Mesenteric fat pad (tissue), 1 donor: ENCODE measurements at regions not wholly inside any gene's neighbourhood (a gene's known extent, or its start where the extent isn't known, plus 50 kb on each side); places are given as distances from the start of the nearest gene placed in this dataset.
"Not testable (repeated sequence)": the region's sequence is repeated elsewhere in the genome, so short reads cannot be mapped to it uniquely, and the experiment has no call there.

Experiments
- DNase-seq: peaks from one replicate; pipeline ENCODE4 v3.0.0-alpha.2; 2020; ENCODE audit warnings: low spot score
- donor health status: DM: yes; HTN: yes; CAD: no.

- DNase-seq, result not testable (repeated sequence)
Measured at GRCh38 chr2:87406406-87407175, 341.3 kb upstream of the PLGLB2 start.

GRCh38 chr2:87409601-87410000, 338.3 kb upstream of the PLGLB2 start:
- DNase-seq, result not testable (repeated sequence)

DNA sequence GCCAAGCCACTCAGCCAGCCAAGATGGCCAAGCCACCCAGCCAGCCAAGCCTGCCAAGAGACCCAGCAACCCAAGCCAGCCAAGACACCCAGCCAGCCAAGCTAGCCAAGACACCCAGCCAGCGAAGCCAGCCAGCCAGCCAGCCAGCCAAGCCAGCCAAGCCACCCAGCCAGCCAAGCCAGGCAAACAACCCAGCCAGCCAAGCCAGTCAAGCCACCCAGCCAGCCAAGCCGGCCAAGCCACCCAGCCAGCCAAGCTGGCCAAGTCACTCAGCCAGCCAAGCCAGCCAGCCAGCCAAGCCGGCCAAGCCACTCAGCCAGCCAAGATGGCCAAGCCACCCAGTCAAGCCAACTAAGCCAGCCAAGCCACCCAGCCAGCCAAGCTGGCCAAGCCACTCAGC, 337.5 kb upstream of the PLGLB2 start:
- not testable (repeated sequence) for DNase-seq

- DNase-seq, result not testable (repeated sequence)
Measured at GRCh38 chr2:87412036-87412820, 335.7 kb upstream of the PLGLB2 start.

DNA sequence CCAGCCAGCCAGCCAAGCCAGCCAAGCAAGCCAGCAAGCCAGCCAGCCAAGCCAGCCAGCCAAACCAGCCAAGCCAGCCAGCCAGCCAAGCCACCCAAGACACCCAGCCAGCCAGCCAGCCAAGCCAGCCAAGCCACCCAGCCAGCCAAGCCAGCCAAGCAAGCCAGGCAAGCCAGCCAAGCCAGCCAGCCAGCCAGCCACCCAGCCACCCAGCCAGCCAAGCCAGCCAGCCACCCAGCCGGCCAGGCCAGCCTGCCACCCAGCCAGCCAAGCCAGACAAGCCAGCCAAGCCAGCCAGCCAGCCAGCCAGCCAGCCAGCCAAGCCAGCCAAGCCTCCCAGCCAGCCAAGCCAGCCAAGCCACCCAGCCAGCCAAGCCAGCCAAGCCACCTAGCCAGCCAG, 333.6 kb upstream of the PLGLB2 start:
- DNase-seq, result not testable (repeated sequence)

GRCh38 chr2:87414795-87415570, 332.9 kb upstream of the PLGLB2 start:
- DNase-seq, result not testable (repeated sequence)

GRCh38 chr2:87415586-87416265, 332.2 kb upstream of the PLGLB2 start:
- DNase-seq, result not testable (repeated sequence)

- peak; percentile 89 for DNase-seq
Measured at GRCh38 chr2:87416266-87416592, 331.7 kb upstream of the PLGLB2 start.

GRCh38 chr2:87417147-87417546, 330.7 kb upstream of the PLGLB2 start:
- not testable (repeated sequence) for DNase-seq

DNA sequence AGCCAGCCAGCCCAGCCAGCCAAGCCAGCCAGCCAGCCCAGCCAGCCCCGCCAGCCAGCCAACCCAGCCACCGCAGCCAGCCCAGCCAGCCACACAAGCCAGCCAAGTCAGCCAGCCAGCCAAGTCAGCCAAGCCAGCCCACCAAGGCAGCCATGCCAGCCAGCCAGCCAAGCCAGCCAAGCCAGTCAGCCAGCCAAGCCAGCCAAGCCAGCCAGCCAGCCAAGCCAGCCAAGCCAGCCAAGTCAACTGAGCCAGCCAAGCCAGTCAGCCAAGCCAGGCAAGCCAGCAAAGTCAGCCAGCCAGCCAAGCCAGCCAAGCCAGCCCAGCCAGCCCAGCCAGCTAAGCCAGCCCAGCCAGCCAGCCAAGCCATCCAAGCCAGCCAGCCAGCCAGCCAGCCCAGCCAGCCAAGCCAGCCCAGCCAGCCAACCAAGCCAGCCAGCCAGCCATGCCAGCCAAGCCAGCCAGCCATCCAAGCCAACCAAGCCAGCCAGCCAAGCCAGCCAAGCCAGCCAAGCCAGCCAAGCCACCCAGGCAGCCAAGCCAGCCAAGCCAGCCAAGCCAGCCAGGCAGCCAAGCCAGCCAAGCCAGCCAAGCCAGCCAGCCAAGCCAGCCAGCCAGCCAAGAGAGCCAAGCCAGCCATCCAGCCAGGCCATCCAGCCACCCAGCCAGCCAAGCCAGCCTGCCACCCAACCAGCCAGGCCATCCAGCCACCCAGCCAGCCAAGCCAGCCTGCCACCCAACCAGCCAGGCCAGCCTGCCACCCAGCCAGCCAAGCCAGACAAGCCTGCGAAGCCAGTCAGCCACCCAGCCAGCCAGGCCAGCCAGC, 329.9 kb upstream of the PLGLB2 start:
- DNase-seq, result peak; percentile 90

- DNase-seq, result peak; percentile 91
Measured at GRCh38 chr2:87418823-87419822, 328.8 kb upstream of the PLGLB2 start.

DNA sequence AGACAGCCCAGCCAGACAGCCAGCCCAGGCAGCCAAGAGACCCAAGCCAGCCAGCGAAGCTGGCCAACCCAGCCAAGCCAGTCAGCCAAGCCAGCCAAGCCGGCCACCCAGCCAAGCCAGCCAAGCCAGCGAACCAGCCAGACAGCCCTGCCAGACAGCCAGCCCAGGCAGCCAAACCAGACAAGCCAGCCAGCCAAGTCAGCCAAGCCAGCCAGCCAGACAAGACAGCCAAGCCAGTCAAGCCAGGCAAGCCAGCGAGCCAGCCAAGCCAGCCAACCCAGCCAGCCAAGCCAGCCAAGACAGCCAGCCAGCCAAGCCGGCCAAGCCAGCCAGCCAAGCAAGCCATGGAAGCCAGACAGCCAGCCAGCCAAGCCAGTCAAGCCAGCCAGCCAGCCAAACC, 327.9 kb upstream of the PLGLB2 start:
- not testable (repeated sequence) for DNase-seq

GRCh38 chr2:87420954-87421353, 326.9 kb upstream of the PLGLB2 start:
- not testable (repeated sequence) for DNase-seq

DNA sequence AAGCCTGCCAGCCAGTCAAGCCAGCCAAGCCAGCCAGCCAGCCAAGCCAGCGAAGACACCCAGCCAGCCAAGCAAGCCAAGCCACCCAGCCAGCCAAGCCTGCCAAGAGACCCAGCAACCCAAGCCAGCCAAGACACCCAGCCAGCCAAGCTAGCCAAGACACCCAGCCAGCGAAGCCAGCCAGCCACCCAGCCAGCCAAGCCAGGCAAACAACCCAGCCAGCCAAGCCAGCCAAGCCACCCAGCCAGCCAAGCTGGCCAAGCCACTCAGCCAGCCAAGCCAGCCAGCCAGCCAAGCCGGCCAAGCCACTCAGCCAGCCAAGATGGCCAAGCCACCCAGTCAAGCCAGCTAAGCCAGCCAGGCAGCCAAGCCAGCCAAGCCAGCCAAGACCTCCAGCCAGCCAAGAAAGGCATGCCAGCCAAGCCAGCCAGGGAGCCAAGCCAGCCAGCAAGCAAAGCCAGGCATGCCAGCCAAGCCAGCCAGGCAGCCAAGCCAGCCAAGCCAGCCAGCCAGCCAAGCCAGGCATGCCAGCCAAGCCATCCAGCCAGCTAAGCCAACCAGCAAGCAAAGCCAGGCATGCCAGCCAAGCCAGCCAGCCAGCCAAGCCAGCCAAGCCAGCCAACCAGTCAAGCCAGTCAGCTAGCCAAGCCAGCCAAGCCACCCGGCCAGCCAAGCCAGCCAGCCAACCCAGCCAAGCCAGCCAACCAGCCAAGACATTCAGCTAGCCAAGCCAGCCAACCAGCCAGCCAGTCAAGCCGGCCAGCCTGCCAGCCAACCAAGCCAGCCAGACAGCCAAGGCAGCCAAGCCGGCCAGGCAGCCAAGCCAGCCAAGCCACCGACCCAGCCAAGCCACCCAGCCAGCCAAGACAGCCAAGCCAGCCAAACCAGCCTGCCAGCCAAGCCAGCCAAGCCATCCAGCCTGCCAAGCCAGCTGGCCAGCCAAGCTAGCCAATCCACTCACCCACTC, 323.8 kb upstream of the PLGLB2 start:
- peak; percentile 90 for DNase-seq

- DNase-seq, result peak; percentile 87
Measured at GRCh38 chr2:87424763-87425154, 323.1 kb upstream of the PLGLB2 start.

DNA sequence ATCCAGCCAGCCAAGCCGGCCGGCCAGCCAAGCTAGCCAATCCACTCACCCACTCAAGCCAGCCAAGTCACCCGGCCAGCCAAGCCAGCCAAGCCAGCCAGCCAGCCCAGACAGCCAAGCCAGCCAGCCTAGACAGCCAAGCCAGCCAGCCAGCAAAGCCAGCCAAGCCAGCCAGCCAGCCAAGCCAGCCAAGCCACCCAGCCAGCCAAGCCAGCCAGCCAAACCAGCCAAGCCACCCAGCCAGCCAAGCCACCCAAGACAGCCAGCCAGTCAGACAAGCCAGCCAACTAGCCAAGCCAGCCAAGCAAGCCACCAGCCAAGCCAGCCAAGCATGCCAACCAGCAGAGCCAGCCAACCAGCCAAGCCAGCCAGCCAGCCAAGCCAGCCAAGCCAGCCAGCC, 322.7 kb upstream of the PLGLB2 start:
- DNase-seq, result not testable (repeated sequence)

DNA sequence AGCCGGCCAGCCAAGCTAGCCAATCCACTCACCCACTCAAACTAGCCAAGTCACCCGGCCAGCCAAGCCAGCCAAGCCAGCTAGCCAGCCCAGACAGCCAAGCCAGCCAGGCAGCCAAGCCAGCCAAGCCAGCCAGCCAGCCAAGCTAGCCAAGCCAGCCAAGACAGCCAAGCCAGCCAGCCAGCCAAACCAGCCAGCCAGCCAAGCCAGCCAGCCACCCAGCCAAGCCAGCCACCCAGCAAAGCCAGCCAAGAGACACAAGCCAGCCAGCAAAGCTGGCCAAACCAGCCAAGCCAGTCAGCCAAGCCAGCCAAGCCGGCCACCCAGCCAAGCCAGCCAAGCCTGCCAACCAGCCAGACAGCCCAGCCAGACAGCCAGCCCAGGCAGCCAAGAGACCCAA, 322.2 kb upstream of the PLGLB2 start:
- not testable (repeated sequence) for DNase-seq
